Endothelial cell of umbilical vein (primary cell): ENCODE measurements at regions not wholly inside any gene's neighbourhood (a gene's known extent, or its start where the extent isn't known, plus 50 kb on each side); places are given as distances from the start of the nearest gene placed in this dataset.

Experiments
- BruUV-seq: library from RNA; stranded (reverse); fragments of 400-500 nt; replicated peaks from 2 replicates; lab custom pipeline; 2021; lab: Mats Ljungman, UMichigan
- CTCF ChIA-PET: fragments of 300-600, 350-600 bp; sonication (Branson Sonifier 250); formaldehyde crosslinking; loops from one replicate; lab custom pipeline; 2021; ENCODE audit warnings: antibody characterized with exemption, inconsistent platforms; lab: Charles Lee
- POLR2A ChIA-PET: fragments of 300-600, 350-600 bp; sonication (Branson Sonifier 250); formaldehyde crosslinking; loops from one replicate; lab custom pipeline; 2021; ENCODE audit warnings: antibody characterized with exemption, inconsistent platforms; lab: Charles Lee
- DNase-seq: peaks from one replicate; pipeline ENCODE4 v3.0.0-alpha.2; 2011; ENCODE audit warnings: low read depth, low spot score
- FAIRE-seq: peaks from 2 replicates; lab custom pipeline; 2011; peaks lifted over from hg19 to GRCh38; lab: Jason Lieb, UNC
- H2AFZ ChIP-seq: 2 replicates; pipeline ENCODE4 v1.6.0; 2012; ENCODE audit warnings: low read depth, low read length, control low read depth, inconsistent platforms
- H3K27ac ChIP-seq: 2 replicates; pipeline ENCODE4 v1.5.1; 2011; ENCODE audit warnings: low read depth, mild to moderate bottlenecking, control low read depth, low read length, moderate library complexity; ENCODE audit not compliant: insufficient read depth
- H3K27me3 ChIP-seq, 2 experiments: 2 replicates each; pipeline versions ENCODE4 v1.6.0 to v1.6.1; 2011; ENCODE audit warnings: low read length in 2 of 2, mixed read lengths in 1 of 2; ENCODE audit not compliant: control insufficient read depth in 2 of 2, insufficient read depth in 2 of 2
- H3K36me3 ChIP-seq, 2 experiments: 2 replicates in 1 of 2; 3 replicates in 1 of 2; pipeline ENCODE4 v1.5.1; 2011; ENCODE audit warnings: low read length in 2 of 2, mild to moderate bottlenecking in 1 of 2, moderate library complexity in 1 of 2; ENCODE audit not compliant: control insufficient read depth in 2 of 2, insufficient read depth in 2 of 2; ENCODE audit errors: extremely low read depth in 1 of 2
- H3K4me1 ChIP-seq: 3 replicates; pipeline ENCODE4 v1.5.1; 2011; ENCODE audit warnings: mild to moderate bottlenecking, low read length; ENCODE audit not compliant: control insufficient read depth, insufficient read depth; ENCODE audit errors: extremely low read depth
- H3K4me2 ChIP-seq: 2 replicates; pipeline ENCODE4 v1.6.1; 2011; ENCODE audit warnings: low read length, control low read depth, mixed read lengths; ENCODE audit not compliant: insufficient read depth
- H3K4me3 ChIP-seq, 3 experiments: fragments of 200-600 bp in 1 of 3; sonication (generic), shearing (Covaris generic) in 1 of 3; replicated peaks in 1 of 3; 2 replicates each; pipeline ENCODE4 v1.5.1; 2011 to 2016; ENCODE audit warnings: control low read depth in 3 of 3, low read length in 3 of 3, mild to moderate bottlenecking in 2 of 3, inconsistent platforms in 1 of 3, low read depth in 1 of 3, moderate library complexity in 1 of 3; ENCODE audit not compliant: insufficient read depth in 1 of 3
- H3K79me2 ChIP-seq: 2 replicates; pipeline ENCODE4 v1.6.0; 2012; ENCODE audit warnings: low read length, inconsistent platforms; ENCODE audit not compliant: control insufficient read depth, insufficient read depth
- H3K9ac ChIP-seq: replicated peaks from 2 replicates; pipeline ENCODE3; 2011; ENCODE audit warnings: low read length, control low read depth; ENCODE audit not compliant: insufficient read depth; ENCODE audit errors: extremely low read depth
- H3K9me1 ChIP-seq: replicated peaks from 3 replicates; pipeline ENCODE4 v1.6.0; 2011; ENCODE audit warnings: mild to moderate bottlenecking, low read length; ENCODE audit not compliant: control insufficient read depth, insufficient read depth; ENCODE audit errors: extremely low read depth
- H3K9me3 ChIP-seq: replicated peaks from 2 replicates; pipeline ENCODE4 v1.5.1; 2012; ENCODE audit warnings: low read length, inconsistent platforms; ENCODE audit not compliant: control insufficient read depth, insufficient read depth
- H4K20me1 ChIP-seq: replicated peaks from 2 replicates; pipeline ENCODE3; 2011; ENCODE audit warnings: mild to moderate bottlenecking, low read length; ENCODE audit not compliant: control insufficient read depth, insufficient read depth; ENCODE audit errors: extremely low read depth
- CTCF ChIP-seq, 2 donors: IDR thresholded peaks; 1 replicate in 1 of 2; 2 replicates in 1 of 2; pipeline ENCODE4 v1.5.1; 2011; ENCODE audit warnings: low read length in 2 of 2, mild to moderate bottlenecking in 2 of 2, moderate library complexity in 2 of 2, control low read depth in 1 of 2, inconsistent platforms in 1 of 2, low read depth in 1 of 2; ENCODE audit not compliant: insufficient read depth in 1 of 2; ENCODE audit errors: extremely low read depth in 1 of 2
- EZH2 ChIP-seq: IDR thresholded peaks from 2 replicates; pipeline ENCODE4 v1.6.1; 2012; ENCODE audit warnings: borderline replicate concordance, low read depth, mild to moderate bottlenecking, moderate library complexity, low read length, inconsistent platforms; ENCODE audit not compliant: severe bottlenecking
- FOS ChIP-seq: IDR thresholded peaks from 2 replicates; pipeline ENCODE4 v1.6.1; 2011; ENCODE audit warnings: mild to moderate bottlenecking, low read length, moderate library complexity, borderline replicate concordance; ENCODE audit not compliant: insufficient read depth
- GATA2 ChIP-seq: IDR thresholded peaks from 2 replicates; pipeline ENCODE4 v1.7.0; 2011; ENCODE audit warnings: low read depth, mild to moderate bottlenecking, moderate library complexity, mixed read lengths, low read length; ENCODE audit not compliant: insufficient read length, insufficient read depth
- MAX ChIP-seq: IDR thresholded peaks from 2 replicates; pipeline ENCODE4 v1.6.1; 2011; ENCODE audit not compliant: insufficient read depth, insufficient read length
- MYC ChIP-seq: IDR thresholded peaks from one replicate; pipeline ENCODE4 v1.6.1; 2011; ENCODE audit warnings: mild to moderate bottlenecking, low read depth, low read length
- POLR2A ChIP-seq: IDR thresholded peaks from 2 replicates; pipeline ENCODE4 v1.6.1; 2012; ENCODE audit warnings: low read depth, mild to moderate bottlenecking, control low read depth, low read length
- POLR2AphosphoS5 ChIP-seq: IDR thresholded peaks from 2 replicates; pipeline ENCODE4 v1.6.1; 2012; ENCODE audit warnings: low read depth, mild to moderate bottlenecking, control low read depth, low read length, moderate library complexity; ENCODE audit not compliant: insufficient read depth
- dilution Hi-C: fragments of 300-500 bp; cut with MboI; formaldehyde crosslinking; loops from one replicate; pipeline ENCODE4 v1.15.0; 2019; ENCODE audit warnings: low sequenced_read_pairs; ENCODE audit not compliant: extremely low pct_ligation_motif_present
- intact Hi-C: fragments of 100-400 bp; cut with micrococcal nuclease; formaldehyde crosslinking; loops from one replicate; pipeline ENCODE4 v1.10.0; 2022

- no peaks in the 10 kb centered on the region for H3K36me3 ChIP-seq
- no TSS peak for BruUV-seq
- FAIRE-seq (peak; percentile 58), DNase-seq (peak; percentile 17)
- H3K9me1 ChIP-seq = no peaks in the 10 kb centered on the region
- dilution Hi-C loops (no loop called here), intact Hi-C loops (loop anchor here (1.0 kb wide), 1 partner anchor 427 kb away; no protein-coding TSS in a partner anchor)
- H3K4me3 ChIP-seq = no peak overlapping the region
- no peaks in the 10 kb centered on the region for H4K20me1 ChIP-seq
- H3K9ac ChIP-seq = no peak overlapping the region
- TF ChIP-seq MYC (no peak), EZH2 (no peak), FOS (no peak), POLR2AphosphoS5 (no peak), GATA2 (no peak), MAX (no peak), CTCF (IDR thresholded peaks at IDR 0.05; ENCODE audit: extremely low read depth in 1 of 2, insufficient read depth in 1 of 2, low read depth in 1 of 2, low read length in 2 of 2) (peak; percentile 25 to 39), POLR2A (no peak)
- no peaks in the 10 kb centered on the region for H3K9me3 ChIP-seq
- H3K79me2 ChIP-seq = no peaks in the 10 kb centered on the region
- POLR2A ChIA-PET = no interaction called here
- H3K4me1 ChIP-seq = no peaks in the 10 kb centered on the region
- CTCF ChIA-PET = no interaction called here
- H3K27me3 ChIP-seq = no peaks in the 10 kb centered on the region
- H2AFZ ChIP-seq = no peak overlapping the region
- no peak overlapping the region for H3K4me2 ChIP-seq
- H3K27ac ChIP-seq = no peak overlapping the region
Observed at GRCh38 chr4:64584981-64585557, 175.8 kb upstream of the TECRL start.
